Gastroesophageal sphincter (tissue), 4 donors: ENCODE measurements at regions not wholly inside any gene's neighbourhood (a gene's known extent, or its start where the extent isn't known, plus 50 kb on each side); places are given as distances from the start of the nearest gene placed in this dataset.

ENCODE experiments used
- ATAC-seq: fragments of 150-250 bp; one replicate; pipeline ENCODE4 v1.9.1; 2016; ENCODE audit warnings: mild to moderate bottlenecking, moderate library complexity
- H3K27ac ChIP-seq, 4 donors: fragments of 200-600 bp; sonication (generic) in 3 of 4; 1 replicate in 3 of 4; 2 replicates in 1 of 4; pipeline ENCODE4 v1.5.1; 2016 to 2019
- H3K27me3 ChIP-seq: fragments of 200-600 bp; sonication (generic); one replicate; pipeline ENCODE4 v1.5.1; 2019
- H3K36me3 ChIP-seq, 2 donors: fragments of 200-600 bp; sonication (generic); one replicate each; pipeline ENCODE4 v1.5.1; 2019; ENCODE audit warnings: control low read depth in 1 of 2
- H3K4me1 ChIP-seq, 3 donors: fragments of 200-600 bp; sonication (generic); 1 replicate in 2 of 3; 2 replicates in 1 of 3; pipeline ENCODE4 v1.5.1; 2016 to 2019; ENCODE audit warnings: control low read depth in 2 of 3
- H3K4me3 ChIP-seq, 2 donors: fragments of 200-600 bp; sonication (generic); one replicate each; pipeline ENCODE4 v1.5.1; 2019; ENCODE audit warnings: mild to moderate bottlenecking in 1 of 2, moderate library complexity in 1 of 2
- H3K9me3 ChIP-seq, 3 donors: fragments of 200-600 bp; sonication (generic); one replicate each; pipeline ENCODE4 v1.5.1; 2017 to 2019; ENCODE audit warnings: control low read depth in 2 of 3
- EP300 ChIP-seq: sonication (generic); formaldehyde crosslinking; IDR thresholded peaks from one replicate; pipeline ENCODE4 v1.6.1; 2017; ENCODE audit warnings: antibody characterized with exemption, mild to moderate bottlenecking
- POLR2A ChIP-seq, 2 donors: fragments of 450-650 bp; IDR thresholded peaks; one replicate each; pipeline ENCODE4 v1.6.1; 2017; ENCODE audit warnings: antibody characterized with exemption in 2 of 2, mild to moderate bottlenecking in 2 of 2, moderate library complexity in 1 of 2
- POLR2AphosphoS5 ChIP-seq: sonication (generic); formaldehyde crosslinking; IDR thresholded peaks from one replicate; pipeline ENCODE4 v1.6.1; 2017; ENCODE audit warnings: antibody characterized with exemption
- WGBS, 2 donors: methylation state at CpG; one replicate each; pipeline ENCODE4 v1.1.5; 2018; ENCODE audit warnings: low coverage in 1 of 2; 5-methylcytosine and 5-hydroxymethylcytosine counted together
- TF ChIP-seq, protein P1 (sequence below), 4 experiments: fragments of 200-600 bp in 2 of 4; fragments of 450-650 bp in 2 of 4; sonication (generic) in 1 of 4; IDR thresholded peaks; one replicate each; pipeline ENCODE4 v1.5.1; 2017 to 2019; ENCODE audit warnings: antibody characterized with exemption in 4 of 4, mild to moderate bottlenecking in 2 of 4, moderate library complexity in 2 of 4

GRCh38 chr6:88490195-88490907 is 324.2 kb upstream of the CNR1 start:
- Histone ChIP-seq H3K36me3 (no peaks in the 10 kb centered on the region), H3K27me3 (no peaks in the 10 kb centered on the region), H3K4me1 (no peaks in the 10 kb centered on the region), H3K27ac (no peak overlapping the region), H3K4me3 (no peak overlapping the region), H3K9me3 (peaks cover 0 to 4% (median 0%) of the 10 kb centered on the region in 3 donors)
- TF ChIP-seq POLR2AphosphoS5 (no peak), POLR2A (IDR thresholded peaks at IDR 0.05) (no peak), EP300 (no peak)
- TF ChIP-seq, protein P1, sequence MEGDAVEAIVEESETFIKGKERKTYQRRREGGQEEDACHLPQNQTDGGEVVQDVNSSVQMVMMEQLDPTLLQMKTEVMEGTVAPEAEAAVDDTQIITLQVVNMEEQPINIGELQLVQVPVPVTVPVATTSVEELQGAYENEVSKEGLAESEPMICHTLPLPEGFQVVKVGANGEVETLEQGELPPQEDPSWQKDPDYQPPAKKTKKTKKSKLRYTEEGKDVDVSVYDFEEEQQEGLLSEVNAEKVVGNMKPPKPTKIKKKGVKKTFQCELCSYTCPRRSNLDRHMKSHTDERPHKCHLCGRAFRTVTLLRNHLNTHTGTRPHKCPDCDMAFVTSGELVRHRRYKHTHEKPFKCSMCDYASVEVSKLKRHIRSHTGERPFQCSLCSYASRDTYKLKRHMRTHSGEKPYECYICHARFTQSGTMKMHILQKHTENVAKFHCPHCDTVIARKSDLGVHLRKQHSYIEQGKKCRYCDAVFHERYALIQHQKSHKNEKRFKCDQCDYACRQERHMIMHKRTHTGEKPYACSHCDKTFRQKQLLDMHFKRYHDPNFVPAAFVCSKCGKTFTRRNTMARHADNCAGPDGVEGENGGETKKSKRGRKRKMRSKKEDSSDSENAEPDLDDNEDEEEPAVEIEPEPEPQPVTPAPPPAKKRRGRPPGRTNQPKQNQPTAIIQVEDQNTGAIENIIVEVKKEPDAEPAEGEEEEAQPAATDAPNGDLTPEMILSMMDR (IDR thresholded peaks at IDR 0.05): no peak
- no peak for ATAC-seq
- WGBS, 2 donors: 58 to 62% methylated on average over 4 to 6 of the region's 6 CpGs

DNA sequence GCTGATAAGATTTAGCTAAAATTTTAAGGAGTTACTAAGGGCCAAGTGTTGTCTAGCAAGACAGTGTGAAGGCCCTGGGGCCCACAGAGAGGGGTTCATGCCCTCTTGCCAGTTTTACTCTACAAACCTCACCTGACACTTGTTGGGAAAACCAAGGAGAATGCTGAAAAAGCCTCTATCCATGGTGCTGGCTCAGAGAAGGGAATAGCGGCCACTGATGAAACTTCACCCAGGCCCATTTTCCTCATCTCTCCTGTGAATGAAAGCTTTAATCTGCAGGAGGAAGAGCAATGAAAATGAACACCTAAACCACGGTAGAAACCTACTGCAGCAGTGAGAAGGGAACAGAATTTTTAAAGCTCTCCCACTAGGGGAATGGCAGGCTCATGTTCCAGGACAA is 317.3 kb upstream of the CNR1 start:
- Histone ChIP-seq H3K27ac (no peak overlapping the region), H3K4me3 (no peak overlapping the region), H3K27me3 (no peaks in the 10 kb centered on the region), H3K4me1 (no peaks in the 10 kb centered on the region), H3K36me3 (no peaks in the 10 kb centered on the region), H3K9me3 (peaks cover 0 to 21% (median 0%) of the 10 kb centered on the region in 3 donors)
- ATAC-seq: no peak
- WGBS, 2 donors: 67 to 75% methylated on average over 1 to 2 of the region's 2 CpGs
- TF ChIP-seq POLR2A (IDR thresholded peaks at IDR 0.05) (no peak), EP300 (no peak), POLR2AphosphoS5 (no peak)
- TF ChIP-seq, protein P1 (IDR thresholded peaks at IDR 0.05): no peak

- ATAC-seq: no peak
- H3K27ac ChIP-seq: no peak overlapping the region
- H3K36me3 ChIP-seq: no peaks in the 10 kb centered on the region
- no peak overlapping the region for H3K4me3 ChIP-seq
- no peaks in the 10 kb centered on the region for H3K4me1 ChIP-seq
- peaks cover 0 to 19% (median 0%) of the 10 kb centered on the region in 3 donors for H3K9me3 ChIP-seq
- 33 to 38% methylated on average over 1 of the region's 1 CpG for WGBS, 2 donors
- H3K27me3 ChIP-seq: no peaks in the 10 kb centered on the region
- no peak for TF ChIP-seq POLR2A (IDR thresholded peaks at IDR 0.05)
- TF ChIP-seq, protein P1 (IDR thresholded peaks at IDR 0.05): no peak
- no peak for TF ChIP-seq EP300
- TF ChIP-seq POLR2AphosphoS5: no peak
Measured at GRCh38 chr6:88482465-88482864, 316.3 kb upstream of the CNR1 start.

DNA sequence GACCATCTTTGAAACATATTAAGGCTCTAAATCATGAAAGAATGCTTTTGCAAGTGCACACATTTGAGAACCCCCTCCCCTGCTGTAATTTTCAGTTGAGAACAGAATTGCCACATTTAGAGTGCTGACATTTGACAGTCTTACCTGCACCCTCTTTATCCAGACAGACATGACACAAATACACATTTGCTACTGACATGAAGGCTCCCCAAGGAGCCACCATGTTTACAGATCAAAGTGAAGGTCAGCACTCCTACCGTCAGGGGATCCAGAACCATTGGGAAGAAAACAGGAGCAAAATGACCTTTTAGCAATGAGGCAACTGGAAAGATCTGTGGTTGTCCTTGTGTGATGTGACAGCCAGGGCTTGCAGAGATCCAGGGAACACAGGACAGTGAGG is 315.4 kb upstream of the CNR1 start:
- H3K27me3 ChIP-seq: no peaks in the 10 kb centered on the region
- TF ChIP-seq POLR2A (IDR thresholded peaks at IDR 0.05): no peak
- no peak for TF ChIP-seq POLR2AphosphoS5
- TF ChIP-seq, protein P1 (IDR thresholded peaks at IDR 0.05): no peak
- TF ChIP-seq EP300: no peak
- no peaks in the 10 kb centered on the region for H3K36me3 ChIP-seq
- H3K27ac ChIP-seq: no peak overlapping the region
- 11% methylated on average over 1 of the region's 1 CpG; no CpG with 5 or more reads in 1 of the 2 donors for WGBS, 2 donors
- no peak for ATAC-seq
- H3K4me3 ChIP-seq: no peak overlapping the region
- no peaks in the 10 kb centered on the region for H3K4me1 ChIP-seq
- H3K9me3 ChIP-seq: peaks cover 0 to 21% (median 0%) of the 10 kb centered on the region in 3 donors

DNA sequence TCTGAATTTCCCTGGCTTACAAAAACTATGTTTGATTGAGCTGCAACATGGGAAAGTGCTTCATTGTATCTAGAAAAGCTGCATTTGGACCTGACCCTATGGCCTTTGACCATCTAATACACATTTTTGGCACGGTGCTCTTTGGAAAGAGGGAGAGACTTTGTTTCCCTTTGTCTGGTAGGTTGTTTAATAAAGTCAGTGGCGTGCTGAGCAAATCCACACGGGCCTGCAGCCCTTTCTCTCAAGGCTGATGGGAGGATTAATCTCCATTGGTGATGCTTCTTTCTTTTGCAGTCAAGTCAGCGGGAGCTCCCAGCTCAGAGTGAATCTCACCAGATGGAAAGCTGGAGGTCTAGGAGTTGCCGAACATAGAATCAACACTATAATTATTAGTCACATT is 314.7 kb upstream of the CNR1 start:
- 51 to 83% methylated on average over 1 to 5 of the region's 5 CpGs for WGBS, 2 donors
- peaks cover 0 to 21% (median 0%) of the 10 kb centered on the region in 3 donors for H3K9me3 ChIP-seq
- no peak overlapping the region for H3K27ac ChIP-seq
- no peak for TF ChIP-seq EP300
- no peak for TF ChIP-seq POLR2AphosphoS5
- TF ChIP-seq, protein P1 (IDR thresholded peaks at IDR 0.05): no peak
- no peak for TF ChIP-seq POLR2A (IDR thresholded peaks at IDR 0.05)
- no peaks in the 10 kb centered on the region for H3K4me1 ChIP-seq
- no peak overlapping the region for H3K4me3 ChIP-seq
- no peaks in the 10 kb centered on the region for H3K27me3 ChIP-seq
- no peaks in the 10 kb centered on the region for H3K36me3 ChIP-seq
- no peak for ATAC-seq
